GM12801 (cell line): ENCODE measurements at regions not wholly inside any gene's neighbourhood (a gene's known extent, or its start where the extent isn't known, plus 50 kb on each side); places are given as distances from the start of the nearest gene placed in this dataset.

ENCODE experiments used
- CTCF ChIP-seq: IDR thresholded peaks from one replicate; pipeline ENCODE4 v1.5.1; 2011; ENCODE audit warnings: control low read depth; ENCODE audit not compliant: insufficient read length; ENCODE audit errors: extremely low read depth

DNA sequence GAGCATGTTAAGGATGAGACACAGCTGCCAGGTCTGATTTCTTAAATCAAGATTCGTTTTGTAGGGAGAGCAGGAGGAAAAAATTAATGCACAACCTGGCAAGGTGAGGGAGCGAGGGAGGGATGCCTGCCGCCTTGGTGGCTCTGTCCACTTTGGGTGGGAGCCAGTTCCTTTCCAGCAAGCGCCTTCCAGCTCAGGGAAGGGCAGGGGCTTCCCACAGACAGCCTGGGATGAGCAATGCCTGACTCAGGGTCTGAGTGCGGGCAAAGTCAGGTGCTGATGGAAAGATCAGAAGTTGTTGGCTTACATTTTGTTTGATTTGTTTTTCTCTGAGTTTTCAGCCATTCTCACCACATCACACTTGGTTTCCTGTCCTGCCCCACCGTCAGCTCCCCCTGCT, 220.7 kb downstream of the ENGASE start:
- no peak for TF ChIP-seq CTCF

GRCh38 chr17:79294459-79295071, 219.9 kb downstream of the ENGASE start:
- TF ChIP-seq CTCF, result no peak

GRCh38 chr17:79292501-79292900, 217.9 kb downstream of the ENGASE start:
- TF ChIP-seq CTCF, result no peak

DNA sequence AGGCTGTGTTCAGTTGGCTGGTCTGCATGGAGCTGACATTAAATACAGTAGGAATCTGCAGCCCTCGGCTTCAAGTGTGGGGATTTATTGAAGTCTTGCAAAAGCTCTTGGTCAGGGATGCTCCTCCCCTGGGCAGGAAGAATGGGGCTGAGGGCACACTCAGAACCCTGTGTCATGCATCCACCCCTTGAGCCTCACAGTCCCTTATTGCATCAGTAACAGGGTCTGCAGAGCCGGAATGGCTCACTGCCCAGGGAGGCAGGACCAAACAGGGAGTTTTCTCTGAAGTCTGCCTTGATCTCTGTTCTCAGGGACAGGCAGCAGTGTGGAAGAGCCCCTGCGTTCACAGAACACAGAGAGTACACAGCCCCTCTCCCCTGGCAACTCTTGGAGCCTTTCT, 216.8 kb downstream of the ENGASE start:
- no peak for TF ChIP-seq CTCF

- no peak for TF ChIP-seq CTCF
These were observed 216.1 kb downstream of the ENGASE start for GRCh38 chr17:79290726-79291125.

DNA sequence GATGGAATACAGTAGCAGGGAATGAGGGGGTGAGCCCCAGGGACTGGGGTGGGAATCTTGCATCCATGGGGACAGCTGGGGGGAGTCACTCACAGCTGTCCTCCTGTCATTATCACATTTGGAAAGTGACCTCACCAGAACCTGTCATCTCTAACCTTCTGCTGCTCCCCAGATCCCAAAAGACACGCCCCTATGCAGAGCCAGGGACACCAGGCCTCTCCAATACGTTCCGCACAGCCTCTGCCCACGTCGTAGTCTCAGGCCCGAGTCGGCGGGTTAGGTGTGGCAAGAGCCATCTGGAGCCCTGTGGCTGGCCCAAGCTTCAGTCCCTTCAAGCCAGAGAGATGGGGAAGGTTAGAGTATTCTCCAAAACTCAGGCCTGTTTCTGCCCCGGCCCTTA, 214.3 kb downstream of the ENGASE start:
- TF ChIP-seq CTCF, result no peak

GRCh38 chr17:79286440-79286839, 211.8 kb downstream of the ENGASE start:
- no peak for TF ChIP-seq CTCF
